ENCODE measurements at regions not wholly inside any gene's neighbourhood (a gene's known extent, or its start where the extent isn't known, plus 50 kb on each side); places are given as distances from the start of the nearest gene placed in this dataset.

DNA sequence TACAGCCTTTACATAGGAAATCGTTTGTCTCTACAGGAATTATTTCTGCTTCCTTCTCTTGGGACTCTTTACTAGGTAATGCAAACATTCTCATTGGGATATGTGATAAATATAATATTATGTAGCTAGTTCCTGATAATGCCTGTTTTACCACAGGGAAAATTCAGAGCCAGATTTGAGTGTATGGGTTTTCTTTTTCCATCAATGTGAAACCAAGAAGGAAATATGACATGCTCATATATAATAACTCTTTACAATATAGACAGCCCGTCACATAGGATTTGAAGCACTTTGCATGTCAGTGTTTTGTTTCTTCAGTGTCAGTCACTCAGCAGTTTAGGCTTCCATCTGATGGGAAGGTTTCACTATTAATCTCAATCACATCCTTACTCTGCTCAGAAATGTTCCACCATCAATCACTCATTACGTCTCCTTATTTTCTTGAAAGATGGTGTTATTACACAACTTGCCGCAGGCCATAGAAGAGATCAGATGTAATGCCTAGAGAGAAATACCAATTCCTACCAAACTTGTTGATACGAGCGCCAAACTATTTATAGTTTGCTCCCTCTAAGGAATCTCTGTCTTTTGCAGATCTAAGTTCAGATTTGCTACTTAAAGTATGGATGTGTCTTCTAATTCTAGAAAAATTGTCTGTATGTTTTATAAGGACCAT is 314.8 kb downstream of the DIPK2A start:
- CTCF ChIA-PET: no interaction called here
- no peak for DNase-seq (ENCODE audit: low spot score)
- intact Hi-C loops (cut with micrococcal nuclease; ENCODE audit: unreplicated experiment): no loop called here
- H3K4me1 ChIP-seq (ENCODE audit: insufficient read depth, low read length, poor library complexity, severe bottlenecking): peaks cover 11% of the 10 kb centered on the region
- H3K27me3 ChIP-seq (replicated peaks; ENCODE audit: insufficient read depth, low read depth, low read length, poor library complexity): no peaks in the 10 kb centered on the region
- H3K36me3 ChIP-seq (ENCODE audit: insufficient read depth, low read length, poor library complexity, severe bottlenecking): no peaks in the 10 kb centered on the region
- H3K27ac ChIP-seq (ENCODE audit: low read depth, low read length, poor library complexity, severe bottlenecking): no peak overlapping the region
- TF ChIP-seq EZH2 (IDR thresholded peaks at IDR 0.05; ENCODE audit: borderline replicate concordance, low read depth, low read length, poor library complexity, severe bottlenecking): no peak
- TF ChIP-seq, protein P1, sequence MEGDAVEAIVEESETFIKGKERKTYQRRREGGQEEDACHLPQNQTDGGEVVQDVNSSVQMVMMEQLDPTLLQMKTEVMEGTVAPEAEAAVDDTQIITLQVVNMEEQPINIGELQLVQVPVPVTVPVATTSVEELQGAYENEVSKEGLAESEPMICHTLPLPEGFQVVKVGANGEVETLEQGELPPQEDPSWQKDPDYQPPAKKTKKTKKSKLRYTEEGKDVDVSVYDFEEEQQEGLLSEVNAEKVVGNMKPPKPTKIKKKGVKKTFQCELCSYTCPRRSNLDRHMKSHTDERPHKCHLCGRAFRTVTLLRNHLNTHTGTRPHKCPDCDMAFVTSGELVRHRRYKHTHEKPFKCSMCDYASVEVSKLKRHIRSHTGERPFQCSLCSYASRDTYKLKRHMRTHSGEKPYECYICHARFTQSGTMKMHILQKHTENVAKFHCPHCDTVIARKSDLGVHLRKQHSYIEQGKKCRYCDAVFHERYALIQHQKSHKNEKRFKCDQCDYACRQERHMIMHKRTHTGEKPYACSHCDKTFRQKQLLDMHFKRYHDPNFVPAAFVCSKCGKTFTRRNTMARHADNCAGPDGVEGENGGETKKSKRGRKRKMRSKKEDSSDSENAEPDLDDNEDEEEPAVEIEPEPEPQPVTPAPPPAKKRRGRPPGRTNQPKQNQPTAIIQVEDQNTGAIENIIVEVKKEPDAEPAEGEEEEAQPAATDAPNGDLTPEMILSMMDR (conservative IDR thresholded peaks at IDR 0.05; ENCODE audit: low read depth, low read length): no peak
- POLR2A ChIA-PET (ENCODE audit: low non-redundant PET): no interaction called here
- no peak overlapping the region for H3K4me3 ChIP-seq (ENCODE audit: low read depth, low read length, poor library complexity, severe bottlenecking)
- no peaks in the 10 kb centered on the region for H3K9me3 ChIP-seq (ENCODE audit: low read depth, low read length, poor library complexity, severe bottlenecking)
- no TSS peak for BruUV-seq (replicated peaks)

DNA sequence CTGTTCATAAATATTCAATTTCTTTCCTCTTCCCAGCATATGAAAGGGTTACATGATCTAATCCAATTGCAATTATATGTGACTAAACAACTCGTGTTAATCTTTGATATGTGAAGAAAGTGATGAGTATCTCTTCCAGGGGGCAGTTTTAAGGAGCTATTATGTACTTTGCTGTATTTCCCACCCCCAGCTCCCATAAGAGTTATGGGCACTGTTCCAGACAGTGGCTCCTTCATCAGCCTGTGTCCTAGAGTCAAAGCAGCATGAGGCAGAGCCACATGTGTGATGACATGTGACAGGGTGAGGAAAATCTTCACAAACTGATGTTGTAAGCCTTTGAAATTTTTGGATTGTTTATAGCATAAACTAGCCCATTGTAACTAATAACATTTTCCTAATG is 315.4 kb downstream of the DIPK2A start:
- Histone ChIP-seq H3K36me3 (ENCODE audit: insufficient read depth, low read length, poor library complexity, severe bottlenecking) (no peaks in the 10 kb centered on the region), H3K27ac (ENCODE audit: low read depth, low read length, poor library complexity, severe bottlenecking) (no peak overlapping the region), H3K9me3 (ENCODE audit: low read depth, low read length, poor library complexity, severe bottlenecking) (no peaks in the 10 kb centered on the region), H3K4me3 (ENCODE audit: low read depth, low read length, poor library complexity, severe bottlenecking) (no peak overlapping the region), H3K27me3 (replicated peaks; ENCODE audit: insufficient read depth, low read depth, low read length, poor library complexity) (no peaks in the 10 kb centered on the region), H3K4me1 (ENCODE audit: insufficient read depth, low read length, poor library complexity, severe bottlenecking) (peaks cover 11% of the 10 kb centered on the region)
- intact Hi-C loops (cut with micrococcal nuclease; ENCODE audit: unreplicated experiment): no loop called here
- CTCF ChIA-PET: no interaction called here
- TF ChIP-seq, protein P1 (conservative IDR thresholded peaks at IDR 0.05; ENCODE audit: low read depth, low read length): no peak
- no peak for TF ChIP-seq EZH2 (IDR thresholded peaks at IDR 0.05; ENCODE audit: borderline replicate concordance, low read depth, low read length, poor library complexity, severe bottlenecking)
- peak; percentile 73 for DNase-seq (ENCODE audit: low spot score)
- POLR2A ChIA-PET (ENCODE audit: low non-redundant PET): no interaction called here
- no TSS peak for BruUV-seq (replicated peaks)

DNA sequence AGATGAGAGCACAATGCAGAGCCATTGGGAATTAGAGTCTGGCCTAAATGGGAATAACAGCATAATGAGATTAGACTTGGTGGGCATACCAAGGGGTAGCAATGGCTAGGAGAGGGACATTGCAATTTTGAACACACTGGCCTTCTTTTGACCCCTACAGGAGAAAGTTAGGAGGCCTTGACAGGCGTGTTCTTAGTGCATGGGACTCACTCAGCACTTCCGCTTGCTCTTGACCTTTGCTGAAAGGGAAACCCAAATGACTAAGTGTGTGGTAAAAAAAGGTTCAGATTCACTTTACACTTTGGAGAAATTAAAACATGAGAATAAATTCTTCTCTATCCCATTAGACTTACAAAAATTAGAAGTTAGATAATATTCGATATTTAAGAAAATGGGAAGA is 317.4 kb downstream of the DIPK2A start:
- no peak overlapping the region for H3K4me3 ChIP-seq (ENCODE audit: low read depth, low read length, poor library complexity, severe bottlenecking)
- intact Hi-C loops (cut with micrococcal nuclease; ENCODE audit: unreplicated experiment): no loop called here
- H3K36me3 ChIP-seq (ENCODE audit: insufficient read depth, low read length, poor library complexity, severe bottlenecking): no peaks in the 10 kb centered on the region
- peaks cover 11% of the 10 kb centered on the region for H3K4me1 ChIP-seq (ENCODE audit: insufficient read depth, low read length, poor library complexity, severe bottlenecking)
- DNase-seq (ENCODE audit: low spot score): no peak
- BruUV-seq (replicated peaks): no TSS peak
- H3K9me3 ChIP-seq (ENCODE audit: low read depth, low read length, poor library complexity, severe bottlenecking): no peaks in the 10 kb centered on the region
- TF ChIP-seq, protein P1 (conservative IDR thresholded peaks at IDR 0.05; ENCODE audit: low read depth, low read length): no peak
- no peak for TF ChIP-seq EZH2 (IDR thresholded peaks at IDR 0.05; ENCODE audit: borderline replicate concordance, low read depth, low read length, poor library complexity, severe bottlenecking)
- no peaks in the 10 kb centered on the region for H3K27me3 ChIP-seq (replicated peaks; ENCODE audit: insufficient read depth, low read depth, low read length, poor library complexity)
- POLR2A ChIA-PET (ENCODE audit: low non-redundant PET): no interaction called here
- CTCF ChIA-PET: no interaction called here
- H3K27ac ChIP-seq (ENCODE audit: low read depth, low read length, poor library complexity, severe bottlenecking): no peak overlapping the region

Measured in A673 (cell line).